ENCODE measurements at regions not wholly inside any gene's neighbourhood (a gene's known extent, or its start where the extent isn't known, plus 50 kb on each side); places are given as distances from the start of the nearest gene placed in this dataset.

DNA sequence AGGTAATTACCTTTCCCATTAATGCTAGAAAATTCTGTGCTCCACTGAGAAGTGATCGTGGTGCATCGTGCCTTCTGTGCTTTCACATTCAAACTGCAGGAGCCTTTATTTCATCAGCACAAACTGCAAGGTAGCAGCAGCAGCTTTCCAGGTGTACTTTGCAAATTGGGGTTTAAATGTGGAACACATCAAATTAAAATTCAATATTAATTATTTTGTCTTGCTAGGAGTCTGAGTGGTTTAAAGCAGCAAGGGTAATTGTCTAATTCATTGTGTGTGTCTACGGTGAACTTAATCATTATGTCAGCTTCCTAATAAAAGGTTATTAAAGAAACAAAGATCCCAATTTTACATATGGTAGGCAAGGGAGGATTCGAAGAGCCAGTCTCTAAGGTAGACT lies 180.8 kb upstream of the ATP5MC3 start:
- no peaks in the 10 kb centered on the region for H3K23me2 ChIP-seq (ENCODE audit: low read depth, low read length)
- no peaks in the 10 kb centered on the region for H3K4me1 ChIP-seq (replicated peaks in 1 of 4; ENCODE audit: control insufficient read depth in 3 of 4, insufficient read depth in 4 of 4, low read length in 3 of 4)
- H2BK12ac ChIP-seq (ENCODE audit: low read depth, low read length), result no peak overlapping the region
- H3K56ac ChIP-seq (replicated peaks; ENCODE audit: insufficient read length, low read depth, low read length), result no peak overlapping the region
- H3K14ac ChIP-seq (ENCODE audit: insufficient read length), result no peak overlapping the region
- no peaks in the 10 kb centered on the region for H3K9me3 ChIP-seq (ENCODE audit: insufficient read depth in 2 of 2, low read depth in 1 of 2, low read length in 1 of 2)
- DNase-seq (ENCODE audit: low read depth in 1 of 2, low spot score in 2 of 2), result no peak
- no peak overlapping the region for H4K91ac ChIP-seq (replicated peaks; ENCODE audit: insufficient read length, low read length)
- H4K20me1 ChIP-seq (replicated peaks in 1 of 2; ENCODE audit: control insufficient read depth in 1 of 2, insufficient read depth in 2 of 2, low read length in 2 of 2), result no peaks in the 10 kb centered on the region
- no peak overlapping the region for H3K23ac ChIP-seq (ENCODE audit: insufficient read length)
- no peak overlapping the region for H3K4me3 ChIP-seq (ENCODE audit: extremely low read depth in 1 of 4, insufficient read depth in 2 of 4, low read depth in 3 of 4, low read length in 4 of 4)
- H4K5ac ChIP-seq (ENCODE audit: insufficient read length, low read depth, low read length), result no peak overlapping the region
- no peak overlapping the region for H2BK5ac ChIP-seq (ENCODE audit: low read depth, low read length)
- H2BK20ac ChIP-seq (ENCODE audit: low read length), result no peak overlapping the region
- no peaks in the 10 kb centered on the region for H3K27me3 ChIP-seq (replicated peaks in 1 of 4; ENCODE audit: control insufficient read depth in 3 of 4, extremely low read depth in 1 of 4, insufficient read depth in 3 of 4, low read length in 3 of 4)
- H3K4ac ChIP-seq (replicated peaks; ENCODE audit: insufficient read length, low read depth, low read length), result no peak overlapping the region
- H4K8ac ChIP-seq (ENCODE audit: extremely low read depth, insufficient read depth, low read length), result no peak overlapping the region
- no peak overlapping the region for H3K27ac ChIP-seq (ENCODE audit: low read depth, low read length)
- TF ChIP-seq BACH1 (IDR thresholded peaks at IDR 0.05; ENCODE audit: low read length), result no peak
- TF ChIP-seq BRCA1 (IDR thresholded peaks at IDR 0.05; ENCODE audit: low read depth, low read length), result no peak
- TF ChIP-seq SIRT6 (IDR thresholded peaks at IDR 0.05; ENCODE audit: low read length), result no peak
- TF ChIP-seq CTBP2 (IDR thresholded peaks at IDR 0.05; ENCODE audit: borderline replicate concordance, insufficient read depth, insufficient read length, low read length), result no peak
- TF ChIP-seq POLR2AphosphoS5 (IDR thresholded peaks at IDR 0.05; ENCODE audit: low read depth, low read length), result no peak
- TF ChIP-seq HDAC6 (IDR thresholded peaks at IDR 0.05; ENCODE audit: low read depth, low read length), result no peak
- no peak for TF ChIP-seq SP1 (IDR thresholded peaks at IDR 0.05; ENCODE audit: low read depth, low read length)
- TF ChIP-seq SP2 (IDR thresholded peaks at IDR 0.05; ENCODE audit: low read length), result no peak
- TF ChIP-seq RNF2 (IDR thresholded peaks at IDR 0.05; ENCODE audit: borderline replicate concordance, low read depth, low read length, missing control alignments, poor library complexity, severe bottlenecking), result no peak
- no peak for TF ChIP-seq JUN (IDR thresholded peaks at IDR 0.05; ENCODE audit: low read depth, low read length)
- 91% methylated on average over 4 of the region's 4 CpGs; no CpG with 5 or more reads in 1 of the 2 experiments for WGBS, 2 experiments (ENCODE audit: extremely low coverage in 1 of 2, insufficient coverage in 1 of 2, insufficient read length in 1 of 2, insufficient replicate concordance in 2 of 2, low coverage in 1 of 2, low lambda C conversion rate in 2 of 2, missing lambda C conversion rate in 1 of 2)
- no peak for FAIRE-seq
- H3K79me2 ChIP-seq (ENCODE audit: control insufficient read depth in 1 of 2, insufficient read depth in 2 of 2, low read length in 2 of 2), result no peaks in the 10 kb centered on the region
- no peak overlapping the region for H2AFZ ChIP-seq (ENCODE audit: low read length)
- ChIA-PET CTCF (ENCODE audit: partially characterized antibody) (interaction anchor here (1.0 to 4.2 kb wide), 2 partner anchors 316 to 325 kb away, joined by 4 to 21 read pairs; no protein-coding TSS in a partner anchor), POLR2A (ENCODE audit: partially characterized antibody) (no interaction called here)
- no peak overlapping the region for H3K4me2 ChIP-seq (ENCODE audit: insufficient read depth in 1 of 2, low read depth in 2 of 2, low read length in 2 of 2)
- no peak overlapping the region for H3K18ac ChIP-seq (ENCODE audit: extremely low read depth, low read length)
- H3K79me1 ChIP-seq (ENCODE audit: low read depth, low read length), result no peaks in the 10 kb centered on the region
- no peak overlapping the region for H2BK120ac ChIP-seq (replicated peaks; ENCODE audit: low read depth, low read length)
- no peak overlapping the region for H2BK15ac ChIP-seq (ENCODE audit: low read length)
- no peaks in the 10 kb centered on the region for H3K36me3 ChIP-seq (ENCODE audit: control insufficient read depth in 2 of 4, insufficient read depth in 4 of 4, low read length in 3 of 4)
- no peak overlapping the region for H2AK5ac ChIP-seq (ENCODE audit: low read depth, low read length)
- H3K9ac ChIP-seq (replicated peaks in 1 of 4; ENCODE audit: extremely low read depth in 1 of 4, low read depth in 3 of 4, low read length in 3 of 4), result no peak overlapping the region

Measured in H1 (cell line).